ENCODE measurements at regions not wholly inside any gene's neighbourhood (a gene's known extent, or its start where the extent isn't known, plus 50 kb on each side); places are given as distances from the start of the nearest gene placed in this dataset.
"Not testable (repeated sequence)": the region's sequence is repeated elsewhere in the genome, so short reads cannot be mapped to it uniquely, and the experiment has no call there.

DNA sequence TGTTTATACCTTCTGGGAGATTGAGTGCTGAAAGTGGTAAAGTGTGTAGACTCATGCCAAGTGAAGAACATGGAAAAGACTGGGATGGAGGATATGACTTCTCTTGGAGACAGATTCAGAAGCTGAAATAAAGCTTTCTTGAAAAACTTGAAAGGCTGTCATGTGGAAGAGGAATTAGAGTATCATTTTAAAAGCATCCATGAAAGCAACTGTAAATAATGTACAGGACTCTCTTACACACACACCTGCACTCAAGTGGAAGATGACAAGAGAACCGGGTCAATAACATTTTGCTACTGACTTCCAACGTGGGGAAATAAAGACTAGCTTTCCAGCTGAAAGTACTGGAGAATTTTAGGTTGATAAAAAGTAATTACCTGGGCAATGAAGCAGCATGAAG, 658.2 kb downstream of the TDRD15 start:
- no peak for DNase-seq

DNA sequence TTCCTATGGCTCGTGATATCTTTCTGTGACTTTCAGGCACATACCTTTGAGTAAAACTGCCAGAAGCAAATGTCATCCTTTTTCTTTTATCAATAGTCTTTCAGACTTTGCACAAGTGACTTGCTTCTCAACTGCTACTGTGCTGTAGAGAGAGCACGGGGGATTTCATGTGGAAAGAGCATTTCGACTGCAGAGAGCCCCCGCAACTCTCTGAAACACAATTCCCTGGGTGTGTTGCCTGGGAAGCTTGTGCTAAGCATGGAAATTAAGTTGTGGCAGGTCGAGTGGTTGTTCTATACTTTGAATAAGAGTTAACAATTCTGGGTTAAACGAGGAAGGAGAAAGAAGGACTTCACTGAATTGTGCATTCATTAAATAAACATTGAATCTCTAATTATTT, 659.1 kb downstream of the TDRD15 start:
- no peak for DNase-seq

DNA sequence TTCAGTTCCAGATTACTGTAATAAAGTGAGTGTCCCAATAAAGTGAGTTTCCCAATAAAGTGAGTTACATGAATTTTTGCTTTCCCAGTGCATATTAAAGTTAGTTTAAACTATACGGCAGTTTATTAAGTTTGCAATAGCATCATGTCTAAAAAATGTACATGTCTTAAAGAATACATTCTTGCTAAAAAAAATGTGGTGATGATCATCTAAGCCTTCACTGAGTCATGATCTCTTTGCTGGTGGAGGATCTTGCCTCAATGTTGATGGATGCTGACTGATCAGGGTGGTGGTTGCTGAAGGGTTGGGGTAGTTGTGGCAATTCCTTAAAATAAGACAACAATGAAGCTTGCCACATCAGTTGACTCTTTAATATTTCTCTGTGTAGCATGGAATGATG, 664.2 kb downstream of the TDRD15 start:
- DNase-seq = no peak

DNA sequence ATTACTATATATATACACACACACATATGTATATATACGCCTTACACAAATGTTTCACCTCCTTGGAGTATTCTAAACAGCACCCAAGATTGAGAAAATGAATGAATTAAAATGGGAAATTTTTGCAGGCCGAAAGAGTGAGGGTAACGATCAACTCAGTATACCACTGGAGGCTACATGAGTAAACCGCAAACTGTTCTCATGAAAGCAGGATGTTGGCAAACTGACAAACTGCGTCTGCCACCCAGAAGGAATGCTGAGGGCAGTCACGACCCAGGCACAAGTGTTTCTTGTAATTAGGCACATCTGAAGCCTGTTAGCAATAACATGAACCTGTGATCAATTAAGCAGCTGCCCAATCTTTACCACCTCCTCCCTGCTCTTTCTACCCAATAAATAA, 666.5 kb downstream of the TDRD15 start:
- not testable (repeated sequence) for DNase-seq

DNA sequence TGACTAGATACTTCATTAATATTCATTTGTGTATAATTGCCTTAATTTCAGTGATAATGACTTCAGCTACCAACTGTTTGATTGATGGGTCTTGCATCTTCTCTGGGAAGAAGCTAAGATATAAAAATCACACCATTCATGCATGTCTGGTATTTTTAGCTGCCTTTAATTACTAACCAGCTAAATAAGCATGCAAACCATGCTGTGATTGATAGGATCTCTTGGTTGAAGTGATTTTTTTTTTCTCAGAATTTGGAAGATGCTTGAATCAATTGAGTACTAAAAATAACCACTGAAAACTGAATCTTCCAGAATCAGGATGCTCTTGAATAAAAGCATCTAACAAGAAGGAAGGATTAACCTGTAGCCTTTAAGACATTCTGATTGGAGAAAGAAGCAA, 668.8 kb downstream of the TDRD15 start:
- DNase-seq = no peak

DNA sequence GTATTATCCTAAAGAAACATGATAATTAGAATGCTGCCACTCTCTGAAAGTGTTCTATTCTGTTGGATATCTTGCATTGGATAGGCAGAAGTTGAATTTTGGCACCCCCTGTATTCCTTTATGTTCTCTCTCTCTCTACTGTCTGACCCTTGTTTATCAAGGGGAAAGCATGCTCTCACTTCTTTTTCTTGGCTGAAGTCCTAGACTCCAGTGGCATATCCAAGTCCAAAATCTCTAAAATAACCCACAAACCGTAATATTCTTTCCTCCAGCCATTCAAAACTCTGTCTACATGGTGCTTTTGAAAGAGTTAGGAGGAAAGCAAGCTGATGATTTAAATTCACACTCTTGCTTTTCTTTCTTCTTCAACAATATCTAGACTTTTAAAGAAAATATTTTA, 669.7 kb downstream of the TDRD15 start:
- no peak for DNase-seq

DNA sequence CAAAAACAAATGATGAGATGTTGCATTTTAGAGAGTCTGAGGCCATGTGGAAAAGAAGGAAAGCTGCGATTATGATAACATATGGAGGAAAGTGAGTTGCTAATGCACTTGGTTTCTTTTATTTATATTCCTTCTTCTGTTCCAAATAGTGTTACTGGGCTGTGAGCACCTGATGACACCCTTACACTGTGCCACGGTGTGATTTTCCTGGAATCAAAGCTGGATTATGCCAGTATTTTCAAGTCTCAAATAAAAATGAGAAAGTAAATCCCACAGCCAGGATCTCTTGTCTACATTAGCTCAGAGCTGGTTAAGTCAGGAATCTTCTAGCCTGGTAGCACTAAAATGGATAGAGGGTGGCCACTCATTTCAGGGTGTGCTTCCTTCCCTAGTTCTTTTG, 670.8 kb downstream of the TDRD15 start:
- no peak for DNase-seq

DNA sequence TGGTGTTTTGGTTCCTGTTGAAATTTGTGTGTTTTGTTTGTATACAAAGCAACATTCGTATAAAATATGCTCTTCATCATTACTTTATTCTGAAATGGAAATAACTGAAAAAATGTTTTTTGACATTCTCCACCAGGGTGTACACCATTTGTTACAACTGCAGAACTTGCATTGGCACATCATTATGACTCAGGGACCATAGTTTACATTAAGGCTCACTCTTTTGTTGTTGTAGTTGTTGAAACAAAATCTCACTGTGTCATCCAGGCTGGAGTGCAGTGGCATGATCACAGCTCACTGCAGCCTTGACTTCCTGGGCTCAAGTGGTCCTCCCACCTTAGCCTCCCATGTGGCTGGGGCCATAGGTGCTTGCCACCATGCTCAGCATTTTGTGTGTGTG, 676.6 kb downstream of the TDRD15 start:
- DNase-seq = no peak

DNA sequence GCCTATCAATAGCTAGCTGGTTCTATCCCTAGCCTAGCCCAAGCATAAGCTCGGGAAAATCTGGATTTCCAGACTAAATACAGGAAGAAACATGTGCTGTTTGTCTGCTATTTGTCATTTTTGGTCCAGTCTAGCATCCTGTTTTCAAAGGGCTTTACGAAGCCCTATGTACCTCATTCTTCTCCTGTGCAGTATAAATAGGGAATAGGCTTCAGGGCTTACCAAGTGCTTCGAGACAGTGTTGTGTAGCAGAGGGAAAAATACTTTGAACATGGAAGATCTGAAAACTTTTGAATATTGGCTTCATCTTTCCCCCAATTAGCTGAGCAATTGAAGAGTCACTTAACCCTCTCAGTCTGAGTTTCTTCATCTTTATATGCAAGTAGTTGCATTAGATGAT, 679.8 kb downstream of the TDRD15 start:
- no peak for DNase-seq

DNA sequence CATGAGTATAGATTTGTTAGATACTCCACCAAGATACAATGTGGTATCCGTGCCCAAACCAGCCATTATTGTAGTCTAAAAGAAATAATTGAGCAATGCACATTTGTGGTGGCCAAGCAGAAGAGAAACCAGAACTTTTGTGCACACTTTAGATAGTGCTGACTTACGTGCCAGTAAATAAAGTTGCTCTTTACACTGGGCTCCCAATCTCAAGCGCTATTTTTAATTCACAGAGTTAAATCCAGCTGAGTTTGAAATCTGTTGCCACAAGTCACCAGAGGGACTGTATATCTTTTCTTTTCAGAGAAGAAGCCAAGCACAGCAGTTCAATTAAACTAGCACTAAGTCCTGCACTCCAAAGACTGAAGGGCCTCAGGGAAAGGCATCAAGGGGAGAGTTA, 680.4 kb downstream of the TDRD15 start:
- no peak for DNase-seq

DNA sequence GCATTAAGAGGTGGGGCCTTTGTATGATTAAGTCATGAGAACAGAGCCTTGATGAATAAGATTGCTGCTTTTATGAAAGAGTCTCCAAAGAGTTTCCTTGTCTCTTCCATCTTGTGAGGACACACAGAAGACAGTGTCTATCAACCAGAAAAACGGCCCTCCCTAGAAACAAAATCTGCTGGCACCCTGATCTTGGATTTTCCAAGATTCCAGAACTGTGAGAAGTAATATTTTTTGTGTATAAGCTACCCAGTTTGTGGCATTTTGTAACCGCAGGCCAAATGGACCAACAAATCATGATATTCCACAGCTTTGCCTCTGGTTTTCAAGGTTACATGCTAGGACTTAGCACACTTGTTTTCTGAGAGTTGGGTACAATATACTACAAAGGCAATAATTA, 687.8 kb downstream of the TDRD15 start:
- no peak for DNase-seq

DNA sequence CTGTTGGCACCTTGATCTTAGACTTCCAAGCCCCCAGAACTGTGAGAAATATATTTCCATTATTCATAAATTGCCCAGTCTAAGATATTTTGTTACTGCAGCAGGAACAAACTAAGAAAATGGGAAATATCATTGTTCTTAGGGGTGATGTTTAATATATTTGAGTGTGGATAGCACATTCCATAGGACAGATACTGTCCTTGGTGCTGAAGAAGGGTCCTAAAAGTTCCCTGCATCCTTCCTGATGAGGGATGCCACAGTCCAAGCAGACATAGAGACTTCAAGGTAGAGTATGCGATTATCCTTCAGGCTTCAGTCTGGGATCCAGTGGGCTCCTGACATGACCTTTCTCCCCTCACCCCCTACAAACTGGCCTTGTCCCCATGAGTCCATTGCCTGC, 689.0 kb downstream of the TDRD15 start:
- no peak for DNase-seq

DNA sequence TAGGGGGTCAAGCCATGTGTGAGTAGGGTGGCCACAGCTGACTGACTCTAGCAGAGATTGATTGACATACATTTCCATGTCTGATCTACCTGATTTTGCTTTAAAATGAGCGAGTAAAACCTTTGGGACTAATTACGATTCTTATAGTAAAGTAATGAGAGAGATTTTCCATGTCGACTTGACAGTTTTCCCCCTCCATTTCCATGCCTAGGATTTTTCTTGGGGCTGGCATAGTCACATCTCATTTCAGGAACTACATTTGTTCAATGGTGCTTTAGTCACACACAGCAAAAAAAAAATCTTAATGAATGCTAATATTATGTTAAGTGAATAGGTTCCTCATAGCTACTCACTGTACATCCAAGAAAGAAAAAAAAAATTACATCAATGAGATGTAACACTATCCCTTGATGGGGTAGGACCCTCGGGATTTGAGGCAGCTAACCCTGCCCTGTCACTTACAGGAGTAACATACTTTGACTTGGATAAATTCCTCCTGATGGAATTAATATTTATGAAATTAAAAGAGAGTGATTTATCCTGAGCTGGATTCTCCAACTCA, 690.9 kb downstream of the TDRD15 start:
- no peak for DNase-seq

DNA sequence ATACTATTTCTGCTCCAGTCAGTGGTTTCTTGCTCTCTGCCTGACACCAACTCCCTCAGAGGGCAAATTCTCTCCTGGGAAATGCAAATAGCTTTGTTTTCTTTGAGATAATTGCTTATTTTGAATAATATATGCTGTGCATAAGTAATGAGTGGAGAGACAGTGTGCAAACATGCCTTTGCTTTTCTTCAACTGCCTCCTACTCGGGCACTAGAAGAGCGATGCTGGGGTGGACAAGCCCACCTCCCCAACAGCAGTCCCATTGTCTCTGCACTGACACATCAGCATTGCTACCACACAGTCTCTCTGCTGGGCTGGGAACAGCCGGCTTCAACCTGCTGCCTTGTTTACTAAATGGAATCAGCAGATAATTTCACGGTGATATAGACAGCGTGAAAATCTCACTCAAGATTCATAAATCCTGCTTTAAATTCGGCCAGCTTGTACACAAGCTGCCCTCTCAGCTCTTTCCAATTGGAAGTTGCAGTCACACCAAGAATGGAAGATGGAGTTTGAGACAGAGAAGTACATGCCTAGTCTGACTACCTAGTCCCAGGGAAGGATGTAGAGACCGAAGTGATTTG, 694.5 kb downstream of the TDRD15 start:
- DNase-seq = no peak

DNA sequence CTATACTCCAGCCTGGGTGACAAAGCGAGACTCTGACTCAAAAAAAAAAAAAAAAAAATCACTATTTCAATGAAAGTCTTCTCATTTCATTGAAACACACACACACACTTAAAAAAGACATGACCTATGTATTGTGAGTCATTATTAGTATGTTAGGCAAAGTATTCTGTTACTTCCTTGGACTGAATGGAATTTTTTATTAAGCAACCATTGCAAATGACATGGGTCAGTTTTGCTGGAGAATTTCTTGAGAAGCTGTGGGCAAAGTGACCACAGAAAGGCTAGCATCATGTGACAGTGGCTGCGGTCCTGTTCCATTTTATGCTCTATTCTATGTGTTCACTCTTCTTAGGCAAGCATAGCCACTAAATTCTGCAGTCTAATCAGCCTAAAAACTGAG, 695.7 kb downstream of the TDRD15 start:
- DNase-seq = no peak

DNA sequence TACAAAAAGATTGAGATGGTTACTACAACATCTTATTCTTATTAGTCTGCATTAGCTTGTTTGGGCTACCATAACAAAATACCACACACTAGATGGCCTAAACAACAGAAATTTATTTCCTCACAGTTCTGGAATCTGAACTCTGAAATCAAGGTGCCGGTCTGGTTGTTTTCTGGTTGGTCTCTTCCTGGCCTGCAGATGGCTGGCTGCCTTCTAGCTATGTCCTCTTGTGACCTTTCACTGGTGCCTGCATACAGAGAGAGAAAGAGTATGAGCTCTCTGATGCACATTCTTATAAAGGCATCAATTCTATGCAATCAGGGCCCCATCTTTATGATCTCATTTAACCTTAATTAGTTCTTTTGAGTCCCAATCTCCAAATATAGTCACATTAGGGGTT, 696.5 kb downstream of the TDRD15 start:
- no peak for DNase-seq

DNA sequence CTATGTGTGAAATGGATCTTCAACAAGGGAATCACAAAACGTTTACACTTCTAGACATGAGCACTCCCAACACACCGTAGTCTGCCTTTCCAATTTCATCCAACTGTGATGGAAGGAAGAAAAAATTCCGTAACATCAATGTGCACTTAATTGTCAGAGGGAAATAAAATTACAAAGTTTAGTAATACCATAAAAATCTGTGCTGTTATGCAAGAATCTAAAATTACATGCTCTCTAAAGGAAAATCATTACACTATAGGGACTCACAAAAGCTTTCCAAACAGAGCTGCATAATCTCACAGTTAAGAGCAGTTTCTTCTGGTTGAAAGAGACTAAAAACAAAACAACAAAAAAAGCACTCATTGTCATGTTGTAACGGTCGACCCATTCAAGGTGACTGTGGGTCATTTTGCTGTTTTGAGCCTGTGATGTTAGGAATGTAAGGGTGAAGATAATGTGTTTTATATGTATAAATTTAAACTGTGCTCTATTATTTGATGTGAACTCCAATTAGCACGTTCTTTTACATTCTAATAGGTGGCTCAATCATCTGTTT, 698.0 kb downstream of the TDRD15 start:
- peak; percentile 2 to 14 for DNase-seq

DNA sequence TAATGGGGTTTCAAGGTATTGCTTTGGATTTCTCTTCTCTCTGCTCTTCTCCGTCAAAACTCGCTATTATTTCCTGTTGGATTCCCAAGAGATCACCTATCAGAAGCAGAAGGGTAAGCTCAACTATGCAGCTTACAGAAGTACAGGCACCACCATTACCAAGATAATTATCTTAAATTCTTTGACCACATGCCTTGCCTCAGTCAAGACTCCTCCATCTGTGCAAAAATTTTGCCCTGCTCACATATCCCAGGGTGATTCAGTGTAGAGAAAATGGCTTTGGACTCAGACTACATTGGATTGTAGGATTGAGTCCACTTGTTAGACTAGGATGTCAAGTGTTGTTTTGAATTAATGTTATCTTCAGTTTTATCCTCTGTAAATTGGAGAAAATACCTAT, 698.7 kb downstream of the TDRD15 start:
- DNase-seq = no peak

DNA sequence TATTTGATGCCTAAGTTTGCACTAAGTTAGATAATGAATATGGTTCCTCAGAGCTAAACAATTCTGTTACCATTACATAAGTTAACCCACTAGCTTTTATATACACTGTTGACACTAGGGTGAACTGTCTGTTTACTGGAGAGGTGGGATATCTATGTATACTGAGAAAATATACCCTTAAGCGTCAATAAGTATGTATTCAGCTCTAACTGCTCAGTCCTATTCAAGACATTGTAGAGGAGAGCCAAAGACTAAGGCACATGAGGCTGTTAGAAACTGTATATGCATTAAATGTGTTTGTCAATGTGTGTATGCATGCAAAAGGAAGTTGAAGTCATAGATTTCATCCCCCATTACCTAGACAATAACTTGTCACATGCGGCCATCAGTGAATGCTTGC, 710.0 kb downstream of the TDRD15 start:
- DNase-seq = no peak

DNA sequence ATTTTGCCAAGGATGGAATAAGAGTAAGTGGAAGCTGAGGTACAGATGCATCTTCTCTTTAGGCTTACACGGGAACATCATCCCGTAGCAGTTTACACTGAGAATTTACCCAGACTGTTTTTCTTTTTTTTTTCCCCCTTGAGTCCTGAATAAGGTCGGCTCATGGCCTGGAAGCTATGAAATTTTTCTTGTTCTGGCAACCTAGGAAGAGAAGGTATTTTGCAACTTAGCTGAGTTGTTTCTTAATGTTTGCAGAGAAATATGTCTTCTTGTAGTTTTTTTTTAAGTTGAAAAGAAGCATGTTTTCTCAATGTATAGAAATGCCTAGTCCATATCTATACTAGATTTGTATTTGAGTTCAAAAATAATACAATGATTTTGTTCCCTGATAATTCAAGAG, 712.5 kb downstream of the TDRD15 start:
- DNase-seq = no peak

DNA sequence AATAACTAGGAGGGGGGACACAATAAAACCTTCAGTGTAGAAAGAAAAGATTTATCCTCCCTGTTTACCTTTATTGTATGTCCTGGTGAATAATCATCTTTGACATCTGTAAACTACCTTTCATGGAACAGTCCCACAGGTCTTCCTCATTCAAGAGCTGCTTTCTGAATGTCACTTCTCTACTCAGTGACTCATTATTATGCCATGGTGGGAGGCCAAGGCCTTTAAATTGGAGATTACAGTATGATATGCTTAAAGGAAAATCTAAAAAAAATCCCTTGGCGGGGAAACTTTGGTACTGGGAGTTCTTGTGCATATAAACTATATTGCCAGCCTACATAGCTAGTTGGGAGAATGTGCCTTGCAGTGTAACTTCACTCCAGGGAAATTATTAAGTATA, 713.0 kb downstream of the TDRD15 start:
- DNase-seq = no peak

DNA sequence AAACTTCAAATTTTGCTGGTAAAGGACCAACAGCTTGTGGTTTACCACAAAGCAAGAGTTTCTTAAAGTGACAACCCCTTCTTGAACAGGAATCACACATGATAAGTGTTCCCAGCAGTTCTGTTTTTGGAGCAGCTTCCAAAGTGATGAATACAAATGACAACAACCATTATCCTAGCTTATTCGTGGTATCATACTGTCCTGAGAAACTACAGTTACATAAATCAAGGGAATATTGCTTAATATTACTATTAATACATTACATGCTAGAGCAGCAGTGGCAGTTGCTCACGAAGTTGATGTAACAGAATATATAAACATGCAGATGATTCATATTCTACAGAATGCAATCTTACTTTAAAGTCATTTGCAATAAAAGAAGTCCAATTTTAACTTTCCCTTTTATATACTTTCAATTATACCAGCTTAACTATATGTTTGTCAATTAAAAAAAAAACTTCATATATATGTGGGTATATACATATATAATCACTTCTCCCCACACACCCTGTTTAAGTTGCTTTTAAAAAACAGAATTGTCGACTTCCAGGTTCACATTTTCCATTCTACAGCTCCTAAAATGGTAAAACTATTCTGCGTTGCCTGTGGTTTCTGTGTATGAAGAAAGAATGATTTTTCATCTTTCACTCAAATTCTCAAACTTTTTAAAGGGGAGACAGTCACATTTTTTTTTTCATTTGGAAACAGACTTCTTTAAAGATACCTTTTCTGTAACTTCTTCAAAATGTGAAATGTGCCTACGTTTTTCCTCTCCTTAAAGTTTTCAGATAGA, 713.6 kb downstream of the TDRD15 start:
- no peak for DNase-seq

DNA sequence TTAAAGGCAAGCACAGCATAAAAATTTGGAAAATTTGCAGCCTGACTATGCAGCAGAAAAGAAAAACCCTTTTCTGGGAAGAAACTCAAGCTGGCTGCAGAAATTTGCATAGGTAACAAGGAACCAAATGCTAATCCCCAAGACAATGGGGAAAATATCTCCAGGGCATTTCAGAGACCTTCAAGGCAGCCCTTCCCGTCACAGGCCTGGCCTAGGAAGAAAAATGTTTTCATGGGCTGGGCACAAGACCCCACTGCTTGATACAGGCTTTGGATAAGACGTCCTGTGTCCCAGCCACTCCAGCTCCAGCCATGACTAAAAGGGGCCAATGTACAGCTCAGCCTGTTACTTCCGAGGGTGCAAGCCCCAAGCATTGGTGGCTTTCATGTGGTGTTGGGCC, 717.6 kb downstream of the TDRD15 start:
- no peak for DNase-seq
